ENCODE measurements at regions not wholly inside any gene's neighbourhood (a gene's known extent, or its start where the extent isn't known, plus 50 kb on each side); places are given as distances from the start of the nearest gene placed in this dataset.

- Histone ChIP-seq H3K27me3 (replicated peaks; ENCODE audit: control insufficient read depth, insufficient read depth, low read length) (no peaks in the 10 kb centered on the region), H3K4me3 (replicated peaks; ENCODE audit: low read depth, low read length) (no peak overlapping the region), H3K36me3 (ENCODE audit: control insufficient read depth, insufficient read depth, low read length) (no peaks in the 10 kb centered on the region)
- TF ChIP-seq CTCF (IDR thresholded peaks at IDR 0.05; ENCODE audit: insufficient read depth, low read length, poor library complexity, severe bottlenecking): no peak
- no peak for DNase-seq (ENCODE audit: extremely low read depth, insufficient read length)
These were observed 731.4 kb downstream of the NR4A2 start for GRCh38 chr2:155600914-155601760.

GRCh38 chr2:155600296-155600695 is 732.2 kb downstream of the NR4A2 start:
- Histone ChIP-seq H3K27me3 (replicated peaks; ENCODE audit: control insufficient read depth, insufficient read depth, low read length) (no peaks in the 10 kb centered on the region), H3K4me3 (replicated peaks; ENCODE audit: low read depth, low read length) (no peak overlapping the region), H3K36me3 (ENCODE audit: control insufficient read depth, insufficient read depth, low read length) (no peaks in the 10 kb centered on the region)
- TF ChIP-seq CTCF (IDR thresholded peaks at IDR 0.05; ENCODE audit: insufficient read depth, low read length, poor library complexity, severe bottlenecking): no peak
- DNase-seq (ENCODE audit: extremely low read depth, insufficient read length): no peak

DNA sequence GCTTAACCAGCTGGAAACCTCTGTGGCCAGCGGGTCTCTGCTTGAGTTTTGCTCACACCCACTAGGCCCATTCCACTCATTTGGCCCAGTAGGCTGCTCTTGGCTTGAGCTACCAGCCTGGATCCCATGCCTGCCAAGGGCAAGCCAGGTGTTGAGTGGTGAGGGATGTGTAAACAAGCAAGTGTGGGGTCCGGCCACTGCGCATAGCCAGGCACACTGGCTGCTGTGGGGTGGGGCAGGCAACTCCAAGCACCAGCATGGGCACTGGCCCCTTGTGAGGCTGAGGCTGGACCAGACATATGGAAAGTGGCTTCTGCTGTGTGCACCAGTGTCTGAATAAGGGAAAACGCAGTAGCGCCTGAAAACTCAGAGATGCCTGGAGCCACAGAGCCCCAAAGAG is 732.7 kb downstream of the NR4A2 start:
- Histone ChIP-seq H3K27me3 (replicated peaks; ENCODE audit: control insufficient read depth, insufficient read depth, low read length) (no peaks in the 10 kb centered on the region), H3K36me3 (ENCODE audit: control insufficient read depth, insufficient read depth, low read length) (no peaks in the 10 kb centered on the region), H3K4me3 (replicated peaks; ENCODE audit: low read depth, low read length) (no peak overlapping the region)
- no peak for DNase-seq (ENCODE audit: extremely low read depth, insufficient read length)
- no peak for TF ChIP-seq CTCF (IDR thresholded peaks at IDR 0.05; ENCODE audit: insufficient read depth, low read length, poor library complexity, severe bottlenecking)

GRCh38 chr2:155583674-155584195 is 748.8 kb downstream of the NR4A2 start:
- TF ChIP-seq CTCF (IDR thresholded peaks at IDR 0.05; ENCODE audit: insufficient read depth, low read length, poor library complexity, severe bottlenecking): no peak
- H3K27me3 ChIP-seq (replicated peaks; ENCODE audit: control insufficient read depth, insufficient read depth, low read length): no peaks in the 10 kb centered on the region
- DNase-seq (ENCODE audit: extremely low read depth, insufficient read length): no peak
- no peak overlapping the region for H3K4me3 ChIP-seq (replicated peaks; ENCODE audit: low read depth, low read length)
- H3K36me3 ChIP-seq (ENCODE audit: control insufficient read depth, insufficient read depth, low read length): no peaks in the 10 kb centered on the region

- H3K4me3 ChIP-seq (replicated peaks; ENCODE audit: low read depth, low read length): no peak overlapping the region
- H3K36me3 ChIP-seq (ENCODE audit: control insufficient read depth, insufficient read depth, low read length): no peaks in the 10 kb centered on the region
- no peaks in the 10 kb centered on the region for H3K27me3 ChIP-seq (replicated peaks; ENCODE audit: control insufficient read depth, insufficient read depth, low read length)
- DNase-seq (ENCODE audit: extremely low read depth, insufficient read length): peak; percentile 34
- no peak for TF ChIP-seq CTCF (IDR thresholded peaks at IDR 0.05; ENCODE audit: insufficient read depth, low read length, poor library complexity, severe bottlenecking)
These were observed 757.6 kb downstream of the NR4A2 start for GRCh38 chr2:155574941-155575340.
